Stimulated activated CD8-positive, alpha-beta memory T cell treated with anti-CD3 and anti-CD28 coated beads, Interleukin-4, amount 100 ng/mL, for 4 hours (primary cell): ENCODE measurements at regions not wholly inside any gene's neighbourhood (a gene's known extent, or its start where the extent isn't known, plus 50 kb on each side); places are given as distances from the start of the nearest gene placed in this dataset.
"Not testable (repeated sequence)": the region's sequence is repeated elsewhere in the genome, so short reads cannot be mapped to it uniquely, and the experiment has no call there.

Experiments used
- DNase-seq, 2 donors: peaks; one replicate each; pipeline ENCODE4 v3.0.0-alpha.2; 2020; ENCODE audit warnings: low read depth in 2 of 2, low spot score in 1 of 2

DNA sequence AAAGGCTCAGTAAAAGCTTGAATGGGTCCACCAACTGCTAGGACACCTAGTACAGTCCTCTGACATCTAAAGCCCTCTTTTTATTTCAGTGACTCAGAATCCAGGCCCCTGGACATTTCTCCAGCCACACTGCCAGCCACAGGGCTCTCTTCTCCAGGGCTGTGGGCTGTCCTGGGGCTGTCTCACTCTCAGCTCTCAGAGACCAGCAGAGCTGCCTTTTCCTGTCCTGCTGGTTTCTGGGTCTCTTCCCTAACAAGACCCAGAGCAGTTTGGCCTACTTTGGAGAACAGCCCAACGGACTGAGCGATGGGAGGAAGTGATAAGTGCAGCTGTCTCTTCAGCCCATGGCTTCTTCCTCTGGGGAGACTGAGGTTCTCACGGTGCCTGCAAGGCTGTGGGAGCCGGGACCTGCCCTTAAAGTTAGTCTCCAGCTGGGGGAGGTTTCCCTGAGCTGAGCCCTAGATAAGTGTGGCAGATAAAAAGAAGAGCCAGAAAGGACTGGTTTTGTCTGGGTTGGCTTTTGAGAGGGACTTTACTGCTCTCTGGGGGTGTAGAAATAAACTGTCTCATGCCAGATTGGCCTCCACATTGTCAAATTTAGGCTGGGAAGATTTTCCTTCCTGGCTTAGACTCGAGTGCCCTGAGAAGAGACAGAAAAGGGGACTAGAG, 979.8 kb downstream of the VRK1 start:
- no peak for DNase-seq

DNA sequence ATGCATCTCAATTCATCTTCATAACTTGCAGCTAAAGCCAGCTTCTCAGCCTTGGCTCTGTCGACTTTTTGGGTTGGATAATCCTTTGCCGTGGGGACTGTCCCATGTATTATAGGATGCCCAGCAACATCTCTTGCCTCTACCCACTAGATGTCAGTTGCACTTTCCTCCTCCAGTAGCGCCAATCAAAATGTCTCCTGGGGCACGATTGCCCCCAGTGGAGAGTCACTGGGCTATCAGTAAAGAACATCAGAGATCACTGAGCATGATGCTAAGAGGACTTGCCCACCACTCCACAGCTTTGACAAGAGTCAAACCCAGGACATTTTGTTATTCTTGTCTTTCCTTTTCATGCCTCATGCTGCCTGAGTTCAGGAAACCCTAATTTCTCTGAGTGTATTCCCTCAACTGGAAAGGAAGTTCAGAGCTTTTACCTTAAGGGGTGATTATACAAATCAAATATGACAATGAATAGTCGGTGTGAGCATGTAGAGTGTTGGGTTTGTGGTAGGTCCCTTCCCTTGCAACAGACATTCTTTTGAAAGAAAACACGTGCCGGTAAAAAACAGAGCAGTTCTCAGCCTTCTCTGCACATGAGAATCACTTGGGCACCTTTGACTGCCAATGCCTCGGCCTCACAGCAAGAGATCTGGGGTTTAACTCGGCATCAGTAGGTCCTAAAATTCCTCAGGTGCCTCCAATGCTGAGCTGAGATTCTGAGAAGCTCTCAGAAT, 980.6 kb downstream of the VRK1 start:
- no peak for DNase-seq

- DNase-seq, result no peak
These were observed 982.0 kb downstream of the VRK1 start for GRCh38 chr14:97779140-97779539.

DNA sequence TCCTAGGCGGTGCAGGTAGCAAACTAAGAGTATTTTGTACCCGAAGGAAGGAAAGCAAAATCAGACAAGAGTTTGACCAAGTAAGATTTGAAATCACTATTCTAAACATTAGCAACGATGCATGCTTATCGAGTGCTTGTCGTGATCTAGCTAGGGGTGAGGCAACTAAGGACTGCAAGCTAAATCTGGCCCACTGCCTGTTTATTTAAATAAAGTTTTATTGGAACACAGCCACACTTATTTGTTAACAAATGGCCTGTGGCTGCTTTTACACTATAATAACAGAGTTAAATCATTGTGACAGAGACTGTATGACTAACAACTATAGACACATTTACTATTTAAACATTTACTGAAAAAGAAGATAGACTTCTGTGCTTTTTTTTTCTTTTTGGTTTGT, 983.6 kb downstream of the VRK1 start:
- DNase-seq, result no peak

- no peak for DNase-seq
These were observed 984.8 kb downstream of the VRK1 start for GRCh38 chr14:97781961-97782360.

GRCh38 chr14:97782871-97783414, 985.8 kb downstream of the VRK1 start:
- DNase-seq, result no peak

DNA sequence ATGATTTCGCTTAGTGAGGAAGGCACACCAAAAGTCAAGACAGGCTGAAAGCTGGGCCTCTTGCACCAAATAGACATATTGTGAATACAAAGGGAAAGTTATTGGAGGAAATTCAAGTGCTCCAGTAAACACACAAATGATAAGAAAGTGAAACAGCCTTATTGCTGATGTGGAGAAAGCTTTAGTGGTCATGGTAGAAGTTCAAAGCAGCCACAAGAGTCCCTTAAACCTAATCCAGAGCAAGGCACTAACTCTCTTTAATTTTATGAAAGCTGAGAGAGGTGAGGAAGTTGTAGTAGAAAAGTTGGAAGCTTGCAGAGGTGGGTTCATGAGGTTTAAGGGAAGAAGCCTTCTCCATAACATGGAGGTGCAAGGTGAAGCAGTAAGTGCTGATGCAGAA, 988.3 kb downstream of the VRK1 start:
- DNase-seq, result no peak

DNA sequence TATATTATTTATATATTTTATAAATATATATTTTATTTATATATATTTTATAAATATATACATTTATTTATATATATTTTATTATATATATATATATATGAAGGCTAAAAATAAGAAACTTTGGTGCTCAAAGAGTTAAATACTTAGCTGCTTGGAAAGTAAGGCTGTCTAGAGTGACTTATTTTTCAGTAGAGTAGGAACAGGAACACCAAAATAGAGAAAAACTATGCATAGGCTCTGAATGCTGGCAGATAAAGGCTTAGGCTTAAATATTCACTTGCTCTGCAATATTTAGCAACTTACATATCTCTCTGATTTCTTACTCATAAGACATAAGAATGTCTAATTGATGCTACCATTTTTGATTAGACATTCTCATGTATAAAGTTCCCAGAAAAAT, 991.2 kb downstream of the VRK1 start:
- no peak for DNase-seq

DNA sequence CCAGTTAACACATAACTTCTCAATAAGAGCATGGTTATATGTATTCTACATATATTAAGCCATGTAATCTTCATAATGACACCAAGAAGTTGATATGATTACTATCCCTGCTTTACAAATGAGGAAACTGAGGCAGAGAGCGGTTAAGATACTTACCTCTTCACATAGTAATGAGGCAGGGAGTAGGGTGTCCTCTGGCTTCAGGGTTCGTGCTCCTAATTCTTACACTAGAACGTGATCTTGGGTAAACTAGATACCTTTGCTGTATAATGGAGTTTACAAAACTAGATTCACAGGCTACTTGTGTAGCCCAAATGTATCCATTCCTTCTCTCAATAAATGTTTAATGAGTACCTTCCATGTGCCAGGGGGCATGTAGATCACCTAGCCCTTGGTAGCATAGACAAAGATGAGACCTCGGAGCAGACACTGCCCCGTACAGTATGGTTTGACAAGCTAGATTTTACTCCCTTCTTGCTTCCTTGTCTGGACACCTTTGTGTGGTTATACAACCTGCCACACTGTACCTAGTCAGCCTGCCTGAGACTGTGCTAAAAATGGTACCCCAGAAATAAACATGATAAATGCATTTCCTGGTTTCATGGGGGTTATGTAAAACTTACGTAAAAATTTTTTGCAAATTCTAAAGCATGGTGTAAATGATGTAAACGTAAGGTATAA, 991.8 kb downstream of the VRK1 start:
- DNase-seq, result no peak

DNA sequence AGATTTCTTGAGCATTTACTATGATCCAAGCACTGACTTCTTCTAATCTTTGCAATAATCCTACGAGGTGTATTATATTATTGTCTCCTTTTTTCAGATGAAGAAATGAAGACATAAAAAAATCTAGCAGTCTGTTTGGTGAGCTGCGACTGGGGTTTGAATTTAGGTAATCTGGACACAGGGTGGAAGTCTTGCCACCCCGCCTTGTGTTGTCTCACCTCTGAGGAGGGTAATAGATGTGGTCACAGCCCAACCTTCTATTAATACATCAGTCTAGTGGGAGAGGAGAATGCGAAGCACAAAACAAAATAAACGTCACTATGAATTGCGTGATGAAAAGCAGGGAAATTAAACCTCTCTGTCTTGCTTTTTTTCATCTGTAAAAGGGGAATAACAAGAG, 993.9 kb downstream of the VRK1 start:
- DNase-seq, result no peak

GRCh38 chr14:97791906-97792305, 994.7 kb downstream of the VRK1 start:
- DNase-seq, result no peak

DNA sequence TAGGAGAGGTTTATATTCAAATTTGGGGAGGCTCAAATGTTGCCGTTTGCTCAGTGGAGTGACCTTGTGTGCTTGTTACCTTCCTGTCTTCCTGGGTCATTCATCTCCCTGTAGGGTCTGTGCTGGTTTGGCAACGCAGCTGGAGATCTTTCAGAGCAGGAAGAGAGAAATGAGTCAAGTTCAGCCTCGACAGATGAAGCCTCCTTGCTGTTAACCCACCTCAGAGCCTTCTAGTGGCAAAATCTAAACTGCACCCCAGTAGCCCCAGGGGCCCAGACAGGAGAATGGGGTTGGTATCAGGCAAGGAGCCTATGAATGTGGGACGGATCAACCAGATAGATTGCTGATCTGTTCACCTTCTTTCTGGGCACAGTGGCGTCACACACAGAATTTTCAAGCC, 999.3 kb downstream of the VRK1 start:
- DNase-seq, result no peak

DNA sequence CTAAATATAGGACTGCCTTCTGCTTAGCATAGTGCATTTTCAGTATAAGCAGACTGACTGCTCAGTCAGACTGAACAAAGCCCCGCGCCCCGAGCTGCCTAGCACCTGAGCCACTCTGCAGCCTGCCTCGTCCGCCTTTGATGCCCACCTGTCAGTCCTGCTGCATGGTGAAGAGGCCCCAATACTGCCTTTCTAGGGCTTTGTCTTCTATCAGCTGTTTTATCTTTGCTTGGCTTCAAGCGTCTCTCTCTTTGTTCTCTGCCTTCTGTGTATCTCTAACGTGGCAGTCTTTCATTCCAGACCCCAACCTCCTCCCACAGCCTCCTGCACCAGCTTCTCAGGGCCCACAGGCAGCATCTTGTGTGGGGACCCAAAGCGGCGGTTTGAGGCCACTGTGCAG, 1001.0 kb downstream of the VRK1 start:
- no peak for DNase-seq

DNA sequence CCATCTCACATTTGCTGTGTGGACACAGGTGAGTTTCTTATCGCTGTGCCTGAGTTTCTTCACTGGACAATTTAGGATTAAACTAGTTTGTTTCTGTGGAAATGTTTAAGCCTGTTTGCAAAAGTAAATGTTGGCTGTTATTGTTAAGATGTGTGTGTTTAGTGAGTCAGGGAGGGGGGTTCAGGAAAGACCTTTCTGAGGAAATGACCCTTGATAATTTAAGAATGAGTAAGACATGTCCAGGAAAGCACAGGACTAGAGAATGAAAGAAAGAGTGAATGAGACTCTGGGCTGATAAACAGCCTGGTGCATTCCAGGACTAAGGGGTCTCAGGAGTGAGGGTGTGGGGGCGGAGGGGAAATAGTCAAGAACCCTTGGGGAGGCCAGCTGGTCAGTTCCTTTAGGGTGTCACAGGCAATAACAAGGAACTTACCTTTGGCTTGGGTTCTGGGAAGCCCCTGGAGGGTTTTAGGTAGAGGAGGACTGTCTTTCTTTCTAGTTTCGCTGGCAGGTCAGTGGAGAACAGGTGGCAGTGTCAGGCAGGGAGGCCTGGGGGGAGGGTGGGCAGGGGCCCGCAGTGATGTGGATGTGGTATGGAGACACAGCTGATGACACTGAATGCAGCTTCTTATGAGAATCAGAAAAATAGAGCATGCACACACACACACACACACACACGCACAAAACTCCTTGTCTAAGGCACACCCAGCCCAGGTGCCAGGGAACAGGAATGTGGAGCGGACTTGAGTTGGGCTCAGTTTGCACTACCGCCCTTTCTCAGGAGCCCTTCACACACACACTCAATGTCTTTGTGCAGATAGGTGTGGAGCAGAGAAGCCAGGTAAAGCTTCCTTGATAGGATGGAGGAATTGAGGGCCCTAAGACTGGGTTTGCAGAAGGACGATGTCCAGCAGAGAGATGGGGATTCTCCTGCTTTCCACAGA, 1005.5 kb downstream of the VRK1 start:
- DNase-seq, result no peak

DNA sequence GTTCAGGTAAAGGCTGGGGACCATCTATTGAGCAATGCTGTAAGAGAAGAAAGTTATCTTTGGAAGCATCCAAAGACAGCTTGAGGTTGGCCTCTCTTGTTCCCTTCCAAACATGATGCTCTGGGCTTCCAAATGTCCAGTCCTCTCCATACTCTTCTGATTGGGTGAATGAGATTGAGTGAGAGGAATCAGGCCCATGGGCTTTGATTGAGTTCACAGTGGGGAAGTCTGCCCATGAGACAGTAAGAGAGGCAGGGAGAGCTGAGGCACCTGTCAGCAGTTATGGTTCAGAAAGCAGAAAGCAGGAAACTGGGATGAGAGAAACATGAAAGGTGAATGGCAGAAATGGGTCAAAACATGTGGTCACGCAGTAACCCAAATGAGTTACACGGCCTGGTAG, 1006.9 kb downstream of the VRK1 start:
- DNase-seq, result no peak

GRCh38 chr14:97806891-97807290, 1009.7 kb downstream of the VRK1 start:
- no peak for DNase-seq

DNA sequence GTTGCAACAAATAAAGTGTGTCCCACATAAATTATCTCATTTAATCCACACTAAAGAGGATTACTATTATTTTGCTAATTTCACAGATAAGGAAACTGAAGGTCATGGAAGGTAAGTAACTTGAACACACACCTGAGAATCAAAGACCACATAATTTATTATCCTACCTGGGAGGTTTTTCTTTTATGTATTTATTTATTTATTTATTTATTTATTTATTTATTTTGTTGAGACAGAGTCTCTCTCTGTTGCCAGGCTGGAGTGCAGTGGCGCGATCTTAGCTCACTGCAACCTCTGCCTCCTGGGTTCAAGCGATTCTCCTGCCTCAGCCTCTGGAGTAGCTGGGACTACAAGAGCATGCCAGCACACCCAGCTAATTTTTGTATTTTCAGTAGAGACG, 1011.4 kb downstream of the VRK1 start:
- DNase-seq, result not testable (repeated sequence)

GRCh38 chr14:97813556-97813955, 1016.4 kb downstream of the VRK1 start:
- DNase-seq, result no peak

GRCh38 chr14:97820781-97821180, 1023.6 kb downstream of the VRK1 start:
- DNase-seq, result no peak

DNA sequence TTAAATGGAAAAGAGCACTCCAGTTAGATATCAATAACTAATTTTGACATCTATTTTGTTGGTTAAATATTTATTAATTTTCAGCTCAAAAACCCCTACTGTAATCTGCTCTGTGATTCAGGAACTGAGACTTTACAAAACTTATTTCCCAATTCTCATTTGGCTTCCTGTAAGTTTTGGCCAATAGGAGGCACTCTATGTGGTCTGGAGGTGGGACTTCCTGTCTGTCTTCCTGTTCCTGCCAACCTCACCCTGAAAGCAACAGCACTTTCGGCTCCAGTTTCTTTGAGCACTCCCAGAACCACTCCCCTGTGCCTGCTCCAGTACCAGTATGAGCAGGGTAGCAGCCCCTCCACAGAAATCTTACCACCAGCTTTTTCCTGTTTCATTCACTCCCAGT, 1027.0 kb downstream of the VRK1 start:
- no peak for DNase-seq

DNA sequence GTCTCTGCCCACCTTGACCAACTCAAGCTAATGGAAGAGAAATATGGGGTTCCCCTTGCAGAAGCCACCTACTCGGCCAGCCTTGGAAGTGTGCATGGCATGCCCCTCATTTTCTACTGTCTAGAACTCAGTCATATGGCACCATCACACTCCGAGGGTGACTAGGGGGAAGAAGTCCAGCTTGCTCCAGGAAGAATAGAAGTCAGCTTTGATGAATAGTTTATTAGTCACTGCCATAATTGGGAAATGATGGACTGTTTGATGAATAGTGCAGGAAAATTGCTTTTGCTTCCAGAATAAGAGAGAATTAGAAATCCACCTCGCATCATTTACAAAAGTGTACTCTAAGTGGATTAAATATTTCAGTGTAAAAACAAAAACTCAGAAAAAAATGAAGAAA, 1030.6 kb downstream of the VRK1 start:
- DNase-seq, result no peak
